CD4-positive, alpha-beta T cell treated with Interleukin-4 for 1 hour (primary cell): ENCODE measurements at regions not wholly inside any gene's neighbourhood (a gene's known extent, or its start where the extent isn't known, plus 50 kb on each side); places are given as distances from the start of the nearest gene placed in this dataset.
"Not testable (repeated sequence)": the region's sequence is repeated elsewhere in the genome, so short reads cannot be mapped to it uniquely, and the experiment has no call there.

Experiments used
- DNase-seq, 2 donors: peaks; one replicate each; pipeline ENCODE4 v3.0.0-alpha.2; 2020 to 2022

- DNase-seq, result no peak
These were observed 696.3 kb upstream of the SLC35B3 start for GRCh38 chr6:9131616-9132015.

- DNase-seq, result no peak
These were observed 695.9 kb upstream of the SLC35B3 start for GRCh38 chr6:9131201-9131600.

- DNase-seq, result no peak
These were observed 693.6 kb upstream of the SLC35B3 start for GRCh38 chr6:9128970-9129369.

GRCh38 chr6:9126878-9127560 lies 691.7 kb upstream of the SLC35B3 start:
- no peak for DNase-seq

GRCh38 chr6:9126034-9126433 lies 690.7 kb upstream of the SLC35B3 start:
- not testable (repeated sequence) for DNase-seq

- DNase-seq, result no peak
These were observed 686.2 kb upstream of the SLC35B3 start for GRCh38 chr6:9121549-9121948.

GRCh38 chr6:9116026-9116425 lies 680.7 kb upstream of the SLC35B3 start:
- DNase-seq, result no peak

GRCh38 chr6:9112544-9112943 lies 677.2 kb upstream of the SLC35B3 start:
- no peak for DNase-seq

GRCh38 chr6:9103876-9104521 lies 668.7 kb upstream of the SLC35B3 start:
- no peak for DNase-seq

- no peak for DNase-seq
These were observed 666.6 kb upstream of the SLC35B3 start for GRCh38 chr6:9101920-9102319.

- no peak for DNase-seq
These were observed 665.7 kb upstream of the SLC35B3 start for GRCh38 chr6:9100869-9101580.

- DNase-seq, result no peak
These were observed 660.4 kb upstream of the SLC35B3 start for GRCh38 chr6:9095729-9096128.

- DNase-seq, result no peak
These were observed 659.8 kb upstream of the SLC35B3 start for GRCh38 chr6:9095137-9095536.

GRCh38 chr6:9089724-9090123 lies 654.4 kb upstream of the SLC35B3 start:
- no peak for DNase-seq

GRCh38 chr6:9087470-9087869 lies 652.1 kb upstream of the SLC35B3 start:
- no peak for DNase-seq

GRCh38 chr6:9086331-9086730 lies 651.0 kb upstream of the SLC35B3 start:
- no peak for DNase-seq

GRCh38 chr6:9085709-9086070 lies 650.3 kb upstream of the SLC35B3 start:
- DNase-seq, result no peak

- no peak for DNase-seq
These were observed 649.8 kb upstream of the SLC35B3 start for GRCh38 chr6:9085054-9085708.

GRCh38 chr6:9083108-9083507 lies 647.8 kb upstream of the SLC35B3 start:
- no peak for DNase-seq

GRCh38 chr6:9066726-9067125 lies 631.4 kb upstream of the SLC35B3 start:
- DNase-seq, result no peak

GRCh38 chr6:9064156-9064555 lies 628.8 kb upstream of the SLC35B3 start:
- no peak for DNase-seq

- DNase-seq, result no peak
These were observed 627.3 kb upstream of the SLC35B3 start for GRCh38 chr6:9062596-9062995.

- DNase-seq, result no peak
These were observed 622.6 kb upstream of the SLC35B3 start for GRCh38 chr6:9057937-9058336.

GRCh38 chr6:9056556-9056955 lies 621.2 kb upstream of the SLC35B3 start:
- DNase-seq, result no peak
